ENCODE measurements at regions not wholly inside any gene's neighbourhood (a gene's known extent, or its start where the extent isn't known, plus 50 kb on each side); places are given as distances from the start of the nearest gene placed in this dataset.
A peak's percentile ranks its signal among the peaks of the same experiment; 100 is the strongest.

DNA sequence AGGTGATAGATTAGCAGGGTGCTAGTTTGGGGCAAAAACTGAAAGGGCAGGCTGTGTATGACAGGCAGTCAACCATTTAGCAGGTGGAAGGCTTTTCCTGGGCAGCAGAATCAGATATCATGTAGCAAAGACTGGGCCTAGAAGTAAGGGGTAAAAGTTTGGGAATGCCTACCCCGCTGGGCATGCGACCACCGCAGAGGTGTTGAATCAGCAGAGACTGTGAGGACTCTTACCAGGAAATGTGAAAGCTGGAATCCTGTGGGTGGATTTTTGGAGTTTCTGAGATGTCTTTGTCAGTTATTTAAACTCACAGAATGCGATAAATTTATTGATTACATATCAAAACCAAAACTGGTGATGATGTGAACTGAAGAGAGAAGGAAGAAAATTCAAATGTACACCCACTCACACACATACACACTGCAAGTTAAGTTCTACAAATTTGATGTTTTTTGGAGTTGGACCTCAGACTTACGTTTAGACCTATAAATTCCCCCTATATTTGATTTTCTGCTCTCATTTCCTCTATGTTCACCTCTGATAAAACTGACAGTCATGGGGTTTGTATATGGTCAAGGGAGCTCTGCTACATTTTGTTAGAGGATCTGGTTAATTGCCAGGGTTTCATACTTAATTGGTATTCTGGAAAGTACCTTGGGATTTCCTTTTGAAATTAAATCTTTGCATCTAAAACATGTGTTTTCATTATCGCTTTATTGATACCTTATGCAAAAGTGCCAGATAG, 333.6 kb downstream of the CSNK1G3 start:
- intact Hi-C loops (cut with DNase I; ENCODE audit: low total_unique reads): no loop called here
- no peaks in the 10 kb centered on the region for H3K27me3 ChIP-seq
- H3K36me3 ChIP-seq: no peaks in the 10 kb centered on the region
- DNase-seq: no peak
- no peak overlapping the region for H3K27ac ChIP-seq
- H3K4me1 ChIP-seq: no peaks in the 10 kb centered on the region
- no peaks in the 10 kb centered on the region for H3K9me3 ChIP-seq
- no peak overlapping the region for H3K4me3 ChIP-seq
- TF ChIP-seq POLR2AphosphoS5 (IDR thresholded peaks at IDR 0.05) (no peak), POLR2A (IDR thresholded peaks at IDR 0.05) (no peak), EP300 (IDR thresholded peaks at IDR 0.05) (no peak)
- TF ChIP-seq, protein P1, sequence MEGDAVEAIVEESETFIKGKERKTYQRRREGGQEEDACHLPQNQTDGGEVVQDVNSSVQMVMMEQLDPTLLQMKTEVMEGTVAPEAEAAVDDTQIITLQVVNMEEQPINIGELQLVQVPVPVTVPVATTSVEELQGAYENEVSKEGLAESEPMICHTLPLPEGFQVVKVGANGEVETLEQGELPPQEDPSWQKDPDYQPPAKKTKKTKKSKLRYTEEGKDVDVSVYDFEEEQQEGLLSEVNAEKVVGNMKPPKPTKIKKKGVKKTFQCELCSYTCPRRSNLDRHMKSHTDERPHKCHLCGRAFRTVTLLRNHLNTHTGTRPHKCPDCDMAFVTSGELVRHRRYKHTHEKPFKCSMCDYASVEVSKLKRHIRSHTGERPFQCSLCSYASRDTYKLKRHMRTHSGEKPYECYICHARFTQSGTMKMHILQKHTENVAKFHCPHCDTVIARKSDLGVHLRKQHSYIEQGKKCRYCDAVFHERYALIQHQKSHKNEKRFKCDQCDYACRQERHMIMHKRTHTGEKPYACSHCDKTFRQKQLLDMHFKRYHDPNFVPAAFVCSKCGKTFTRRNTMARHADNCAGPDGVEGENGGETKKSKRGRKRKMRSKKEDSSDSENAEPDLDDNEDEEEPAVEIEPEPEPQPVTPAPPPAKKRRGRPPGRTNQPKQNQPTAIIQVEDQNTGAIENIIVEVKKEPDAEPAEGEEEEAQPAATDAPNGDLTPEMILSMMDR (IDR thresholded peaks at IDR 0.05): no peak
- 75 to 92% (median 88%) methylated on average over 6 of the region's 6 CpGs for WGBS, 5 donors

DNA sequence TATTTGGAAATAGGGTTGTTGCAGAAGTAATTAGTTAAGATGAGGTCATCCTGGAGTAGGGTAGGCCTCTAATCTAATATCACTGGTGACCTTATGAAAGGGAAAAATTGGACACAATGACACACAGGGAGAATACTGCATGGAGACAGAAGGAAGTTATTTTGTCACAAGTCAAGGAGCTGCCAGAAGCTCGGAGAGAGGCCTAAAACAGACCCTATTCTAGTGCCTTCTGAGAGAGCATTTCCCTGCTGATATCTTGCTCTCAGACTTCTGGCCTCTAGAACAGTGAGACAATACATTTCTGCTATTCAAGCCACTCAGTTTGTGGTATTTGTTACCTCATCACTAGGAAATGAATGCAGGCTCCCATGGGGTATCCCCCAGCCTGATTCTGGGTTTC, 332.9 kb downstream of the CSNK1G3 start:
- no peaks in the 10 kb centered on the region for H3K36me3 ChIP-seq
- no peak overlapping the region for H3K4me3 ChIP-seq
- TF ChIP-seq, protein P1 (IDR thresholded peaks at IDR 0.05): no peak
- TF ChIP-seq EP300 (IDR thresholded peaks at IDR 0.05): no peak
- H3K9me3 ChIP-seq: no peaks in the 10 kb centered on the region
- no peaks in the 10 kb centered on the region for H3K27me3 ChIP-seq
- no peaks in the 10 kb centered on the region for H3K4me1 ChIP-seq
- no peak overlapping the region for H3K27ac ChIP-seq
- DNase-seq: peak in 1 of 2 donors; percentile 7
- intact Hi-C loops (cut with DNase I; ENCODE audit: low total_unique reads): no loop called here
- 64 to 91% (median 79%) methylated on average over 1 of the region's 1 CpG for WGBS, 5 donors

DNA sequence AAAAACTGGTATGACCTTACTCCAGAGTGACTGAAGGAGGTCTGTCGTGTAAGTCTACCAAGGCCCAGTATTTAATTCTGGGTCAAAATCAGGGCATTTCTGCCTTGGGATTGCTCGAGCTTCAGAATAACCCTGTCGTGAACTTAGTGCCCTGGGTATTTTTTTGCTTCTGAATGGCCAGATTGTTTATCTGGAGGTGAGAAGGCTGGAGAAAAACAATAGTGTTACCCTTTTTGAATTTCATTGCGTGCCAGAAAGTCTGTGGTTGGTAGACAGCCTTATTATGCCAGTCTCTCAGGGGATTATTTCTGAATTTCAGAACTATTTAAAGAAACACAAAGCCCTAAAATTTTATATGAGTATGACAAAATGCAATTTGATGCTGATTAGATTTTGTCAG, 323.4 kb downstream of the CSNK1G3 start:
- intact Hi-C loops (cut with DNase I; ENCODE audit: low total_unique reads): no loop called here
- no peak for TF ChIP-seq POLR2A (IDR thresholded peaks at IDR 0.05)
- TF ChIP-seq, protein P1 (IDR thresholded peaks at IDR 0.05): no peak
- TF ChIP-seq EP300 (IDR thresholded peaks at IDR 0.05): no peak
- TF ChIP-seq POLR2AphosphoS5 (IDR thresholded peaks at IDR 0.05): no peak
- no peak for DNase-seq
- 17 to 56% (median 36%) methylated on average over 4 of the region's 4 CpGs for WGBS, 5 donors
- Histone ChIP-seq H3K4me1 (no peaks in the 10 kb centered on the region), H3K4me3 (no peak overlapping the region), H3K36me3 (no peaks in the 10 kb centered on the region), H3K27ac (no peak overlapping the region), H3K27me3 (no peaks in the 10 kb centered on the region), H3K9me3 (peaks cover 0 to 9% (median 0%) of the 10 kb centered on the region in 4 donors)

DNA sequence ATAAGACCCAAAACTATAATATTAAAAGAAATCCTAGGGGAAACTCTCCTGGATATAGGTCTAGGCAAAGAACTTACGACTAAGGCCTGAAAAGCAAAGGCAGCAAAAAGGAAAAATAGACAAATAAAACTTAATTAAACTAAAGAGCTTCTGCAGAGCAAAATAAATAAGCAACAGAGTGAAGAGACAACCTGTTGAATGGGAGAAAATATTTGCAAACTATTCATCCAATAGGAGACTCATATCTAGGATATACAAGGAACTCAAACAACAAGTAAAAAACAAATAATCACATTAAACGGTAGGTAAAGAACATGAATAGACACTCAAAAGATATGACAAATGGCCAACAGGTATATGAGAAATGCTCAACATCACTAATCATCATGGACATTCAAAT, 318.6 kb downstream of the CSNK1G3 start:
- WGBS, 5 donors: 56 to 84% (median 68%) methylated on average over 2 of the region's 2 CpGs
- Histone ChIP-seq H3K27ac (no peak overlapping the region), H3K4me3 (no peak overlapping the region), H3K27me3 (no peaks in the 10 kb centered on the region), H3K4me1 (no peaks in the 10 kb centered on the region), H3K36me3 (no peaks in the 10 kb centered on the region), H3K9me3 (no peaks in the 10 kb centered on the region)
- DNase-seq: no peak
- TF ChIP-seq POLR2AphosphoS5 (IDR thresholded peaks at IDR 0.05) (no peak), POLR2A (IDR thresholded peaks at IDR 0.05) (no peak), EP300 (IDR thresholded peaks at IDR 0.05) (no peak)
- TF ChIP-seq, protein P1 (IDR thresholded peaks at IDR 0.05): no peak
- intact Hi-C loops (cut with DNase I; ENCODE audit: low total_unique reads): no loop called here

Data from stomach (tissue), 8 donors.